ENCODE measurements at regions not wholly inside any gene's neighbourhood (a gene's known extent, or its start where the extent isn't known, plus 50 kb on each side); places are given as distances from the start of the nearest gene placed in this dataset.
"Not testable (repeated sequence)": the region's sequence is repeated elsewhere in the genome, so short reads cannot be mapped to it uniquely, and the experiment has no call there.

DNA sequence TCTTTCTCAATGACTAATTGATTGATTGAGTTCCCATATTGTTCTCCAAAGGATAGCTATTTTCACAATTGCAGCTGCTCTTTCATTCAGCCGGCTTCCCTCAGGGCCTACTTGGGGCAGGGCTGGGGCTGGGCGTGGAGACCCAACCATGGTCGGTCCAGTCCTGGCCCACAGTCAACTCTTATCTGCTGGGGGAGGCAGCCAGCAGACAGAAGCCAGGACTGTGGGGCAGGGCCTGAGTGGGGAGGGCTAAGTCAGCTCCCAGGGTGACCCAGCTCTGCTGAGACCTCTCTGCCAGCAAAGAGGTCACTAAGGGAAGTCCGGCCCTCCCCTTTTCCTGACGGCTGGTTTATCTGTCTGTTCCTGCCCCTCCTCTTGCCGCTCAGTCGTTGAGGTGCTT, 735.2 kb downstream of the TBC1D22A start:
- H3K4me1 ChIP-seq (ENCODE audit: insufficient read depth, low read length), result no peaks in the 10 kb centered on the region
- no peaks in the 10 kb centered on the region for H3K36me3 ChIP-seq (replicated peaks in 1 of 2; ENCODE audit: control insufficient read depth in 1 of 2, insufficient read depth in 2 of 2, low read length in 2 of 2)
- FAIRE-seq, result no peak
- no peak for TF ChIP-seq ZNF550 (CRISPR knock-in tag; IDR thresholded peaks at IDR 0.05; ENCODE audit: borderline replicate concordance)
- TF ChIP-seq HDAC2 (CRISPR knock-in tag; IDR thresholded peaks at IDR 0.05), result no peak
- no peak for TF ChIP-seq ZNF841 (CRISPR knock-in tag; IDR thresholded peaks at IDR 0.05; ENCODE audit: borderline replicate concordance)
- TF ChIP-seq CHD2 (IDR thresholded peaks at IDR 0.05; ENCODE audit: low read depth, low read length), result no peak
- TF ChIP-seq, protein P1, sequence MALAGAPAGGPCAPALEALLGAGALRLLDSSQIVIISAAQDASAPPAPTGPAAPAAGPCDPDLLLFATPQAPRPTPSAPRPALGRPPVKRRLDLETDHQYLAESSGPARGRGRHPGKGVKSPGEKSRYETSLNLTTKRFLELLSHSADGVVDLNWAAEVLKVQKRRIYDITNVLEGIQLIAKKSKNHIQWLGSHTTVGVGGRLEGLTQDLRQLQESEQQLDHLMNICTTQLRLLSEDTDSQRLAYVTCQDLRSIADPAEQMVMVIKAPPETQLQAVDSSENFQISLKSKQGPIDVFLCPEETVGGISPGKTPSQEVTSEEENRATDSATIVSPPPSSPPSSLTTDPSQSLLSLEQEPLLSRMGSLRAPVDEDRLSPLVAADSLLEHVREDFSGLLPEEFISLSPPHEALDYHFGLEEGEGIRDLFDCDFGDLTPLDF (CRISPR knock-in tag; IDR thresholded peaks at IDR 0.05), result no peak
- TF ChIP-seq ZNF780A (CRISPR knock-in tag; IDR thresholded peaks at IDR 0.05), result no peak
- BruUV-seq (replicated peaks), result no TSS peak
- peaks cover 14% of the 10 kb centered on the region for H3K9me3 ChIP-seq (ENCODE audit: low read length)
- whole genome bisulfite sequencing (ENCODE audit: low lambda C conversion rate), result 0% methylated on average over 7 of the region's 7 CpGs
- DNase-seq (ENCODE audit: low spot score), result no peak
- no peak overlapping the region for H3K9ac ChIP-seq (ENCODE audit: insufficient read depth, low read depth, low read length)
- ChIA-PET POLR2A (no interaction called here), CTCF (ENCODE audit: low intra/inter-chr PET ratio, low total read pairs) (no interaction called here)
- in situ Hi-C loops (cut with HindIII; ENCODE audit: extremely low pct_ligation_motif_present, low pct_unique_long_range_greater_than_20kb), result no loop called here
- intact Hi-C loops (cut with micrococcal nuclease; ENCODE audit: unreplicated experiment), result no loop called here
- no peak for ATAC-seq
- H3K27ac ChIP-seq (ENCODE audit: extremely low read length, insufficient read depth, low read length), result no peak overlapping the region
- H3K4me2 ChIP-seq (ENCODE audit: low read depth, low read length), result no peak overlapping the region
- no peak overlapping the region for H2AFZ ChIP-seq (ENCODE audit: low read length)
- H3K79me2 ChIP-seq (ENCODE audit: insufficient read depth, low read length), result no peaks in the 10 kb centered on the region
- no peaks in the 10 kb centered on the region; a peak in 1 of 5 replicates for H3K27me3 ChIP-seq (ENCODE audit: control insufficient read depth in 1 of 2, insufficient read depth in 2 of 2, low read length in 2 of 2)
- no peak overlapping the region for H3K4me3 ChIP-seq (replicated peaks in 1 of 3; ENCODE audit: insufficient read depth in 1 of 3, low read depth in 2 of 3, low read length in 3 of 3)
- no peaks in the 10 kb centered on the region for H4K20me1 ChIP-seq (ENCODE audit: insufficient read depth, low read length)

DNA sequence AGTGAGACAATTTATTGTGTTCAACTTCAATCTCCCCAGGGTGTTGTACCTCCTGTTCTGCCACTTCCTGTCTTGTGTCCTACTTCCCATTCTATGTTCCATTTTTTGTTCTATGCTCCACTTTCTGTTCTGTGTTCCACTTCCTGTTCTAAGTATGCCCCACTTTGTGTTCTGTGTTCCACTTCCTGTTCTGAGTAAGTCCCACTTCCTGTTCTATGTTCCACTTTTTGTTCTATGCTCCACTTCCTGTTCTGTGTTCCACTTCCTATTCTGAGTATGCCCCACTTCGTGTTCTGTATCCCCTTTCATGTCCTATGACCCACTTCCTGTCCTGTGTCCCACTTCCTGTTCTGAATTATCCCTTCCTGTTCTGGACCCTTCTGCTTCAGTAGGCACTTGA, 732.7 kb downstream of the TBC1D22A start:
- H3K79me2 ChIP-seq (ENCODE audit: insufficient read depth, low read length), result no peaks in the 10 kb centered on the region
- no peaks in the 10 kb centered on the region for H4K20me1 ChIP-seq (ENCODE audit: insufficient read depth, low read length)
- CTCF ChIA-PET (ENCODE audit: low intra/inter-chr PET ratio, low total read pairs), result no interaction called here
- H3K9me3 ChIP-seq (ENCODE audit: low read length), result peaks cover 17% of the 10 kb centered on the region
- H3K27ac ChIP-seq (ENCODE audit: extremely low read length, insufficient read depth, low read length), result no peak overlapping the region
- POLR2A ChIA-PET, result no interaction called here
- DNase-seq (ENCODE audit: low spot score) (no peak), ATAC-seq (no peak), FAIRE-seq (no peak)
- in situ Hi-C loops (cut with HindIII; ENCODE audit: extremely low pct_ligation_motif_present, low pct_unique_long_range_greater_than_20kb), result no loop called here
- no TSS peak for BruUV-seq (replicated peaks)
- intact Hi-C loops (cut with micrococcal nuclease; ENCODE audit: unreplicated experiment), result no loop called here
- no peak for TF ChIP-seq GABPA (IDR thresholded peaks at IDR 0.05; ENCODE audit: low read depth, low read length)
- TF ChIP-seq GABPA (CRISPR knock-in tag; IDR thresholded peaks at IDR 0.05; ENCODE audit: low read depth), result 0 out of 2 replicates have a peak, but pooled peaks have one; percentile 31
- TF ChIP-seq MED8 (CRISPR knock-in tag; IDR thresholded peaks at IDR 0.05; ENCODE audit: insufficient replicate concordance), result no peak
- H3K4me2 ChIP-seq (ENCODE audit: low read depth, low read length), result no peak overlapping the region
- no peak overlapping the region for H3K4me3 ChIP-seq (replicated peaks in 1 of 3; ENCODE audit: insufficient read depth in 1 of 3, low read depth in 2 of 3, low read length in 3 of 3)
- H3K4me1 ChIP-seq (ENCODE audit: insufficient read depth, low read length), result no peaks in the 10 kb centered on the region
- no peaks in the 10 kb centered on the region for H3K36me3 ChIP-seq (replicated peaks in 1 of 2; ENCODE audit: control insufficient read depth in 1 of 2, insufficient read depth in 2 of 2, low read length in 2 of 2)
- no peak overlapping the region for H3K9ac ChIP-seq (ENCODE audit: insufficient read depth, low read depth, low read length)
- 3% methylated on average over 1 of the region's 1 CpG for WGBS (ENCODE audit: low lambda C conversion rate)
- no peak overlapping the region for H2AFZ ChIP-seq (ENCODE audit: low read length)
- no peaks in the 10 kb centered on the region for H3K27me3 ChIP-seq (ENCODE audit: control insufficient read depth in 1 of 2, insufficient read depth in 2 of 2, low read length in 2 of 2)

DNA sequence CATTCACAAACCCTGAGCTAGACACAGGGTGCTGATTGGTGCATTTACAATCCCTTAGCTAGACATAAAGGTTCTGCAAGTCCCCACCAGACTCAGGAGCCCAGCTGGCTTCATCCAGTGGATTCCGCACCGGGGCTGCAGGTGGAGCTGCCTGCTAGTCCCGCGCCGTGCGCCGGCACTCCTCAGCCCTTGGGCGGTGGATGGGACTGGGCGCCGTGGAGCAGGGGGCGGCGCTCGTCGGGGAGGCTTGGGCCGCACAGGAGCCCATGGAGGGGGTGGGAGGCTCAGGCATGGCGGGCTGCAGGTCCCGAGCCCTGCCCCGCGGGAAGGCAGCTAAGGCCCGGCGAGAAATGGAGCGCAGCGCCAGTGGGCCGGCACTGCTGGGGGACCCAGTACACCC, 725.7 kb downstream of the TBC1D22A start:
- H4K20me1 ChIP-seq (ENCODE audit: insufficient read depth, low read length); H3K27ac ChIP-seq (ENCODE audit: extremely low read length, insufficient read depth, low read length); H3K79me2 ChIP-seq (ENCODE audit: insufficient read depth, low read length); intact Hi-C loops (cut with micrococcal nuclease; ENCODE audit: unreplicated experiment); ATAC-seq; H2AFZ ChIP-seq (ENCODE audit: low read length); CTCF ChIA-PET (ENCODE audit: low intra/inter-chr PET ratio, low total read pairs); FAIRE-seq; POLR2A ChIA-PET; H3K4me3 ChIP-seq (replicated peaks in 1 of 3; ENCODE audit: insufficient read depth in 1 of 3, low read depth in 2 of 3, low read length in 3 of 3); H3K4me2 ChIP-seq (ENCODE audit: low read depth, low read length); H3K4me1 ChIP-seq (ENCODE audit: insufficient read depth, low read length); H3K36me3 ChIP-seq (replicated peaks in 1 of 2; ENCODE audit: control insufficient read depth in 1 of 2, insufficient read depth in 2 of 2, low read length in 2 of 2); H3K9me3 ChIP-seq (ENCODE audit: low read length); DNase-seq (ENCODE audit: low spot score); BruUV-seq (replicated peaks); H3K9ac ChIP-seq (ENCODE audit: insufficient read depth, low read depth, low read length); in situ Hi-C loops (cut with HindIII; ENCODE audit: extremely low pct_ligation_motif_present, low pct_unique_long_range_greater_than_20kb): not testable (repeated sequence)
- H3K27me3 ChIP-seq (ENCODE audit: control insufficient read depth in 1 of 2, insufficient read depth in 2 of 2, low read length in 2 of 2), result peaks cover 0 to 17% of the 10 kb centered on the region in 2 experiments; a peak in 2 of 5 replicates
- 100% methylated on average over 1 of the region's 24 CpGs for WGBS (ENCODE audit: low lambda C conversion rate)

Measured in HepG2 (cell line).